DMS53 treated with DMSO at 0.1 percent for 48 hours (cell line): ENCODE measurements at regions not wholly inside any gene's neighbourhood (a gene's known extent, or its start where the extent isn't known, plus 50 kb on each side); places are given as distances from the start of the nearest gene placed in this dataset.

ENCODE experiments used
- DNase-seq: peaks from one replicate; lab custom pipeline; 2025; ENCODE audit not compliant: unreplicated experiment; lab: John Stamatoyannopoulos, UW

- DNase-seq, result no peak
Observed at GRCh38 chr20:55614220-55614757, 391.0 kb downstream of the CBLN4 start.

GRCh38 chr20:55610756-55611155 lies 394.6 kb downstream of the CBLN4 start:
- DNase-seq, result no peak

- DNase-seq, result no peak
Observed at GRCh38 chr20:55605594-55605993, 399.7 kb downstream of the CBLN4 start.

GRCh38 chr20:55597526-55597925 lies 407.8 kb downstream of the CBLN4 start:
- DNase-seq, result no peak

- no peak for DNase-seq
Observed at GRCh38 chr20:55596431-55596830, 408.9 kb downstream of the CBLN4 start.

- DNase-seq, result no peak
Observed at GRCh38 chr20:55592866-55593265, 412.5 kb downstream of the CBLN4 start.

GRCh38 chr20:55586610-55587009 lies 418.7 kb downstream of the CBLN4 start:
- DNase-seq, result no peak

- no peak for DNase-seq
Observed at GRCh38 chr20:55584964-55585363, 420.4 kb downstream of the CBLN4 start.

GRCh38 chr20:55584307-55584706 lies 421.0 kb downstream of the CBLN4 start:
- DNase-seq, result no peak

- no peak for DNase-seq
Observed at GRCh38 chr20:55583036-55583435, 422.3 kb downstream of the CBLN4 start.

- no peak for DNase-seq
Observed at GRCh38 chr20:55582498-55582897, 422.8 kb downstream of the CBLN4 start.

- no peak for DNase-seq
Observed at GRCh38 chr20:55581519-55581918, 423.8 kb downstream of the CBLN4 start.

- no peak for DNase-seq
Observed at GRCh38 chr20:55580475-55580874, 424.8 kb downstream of the CBLN4 start.

- no peak for DNase-seq
Observed at GRCh38 chr20:55579802-55580201, 425.5 kb downstream of the CBLN4 start.

- no peak for DNase-seq
Observed at GRCh38 chr20:55576981-55577380, 428.3 kb downstream of the CBLN4 start.

- DNase-seq, result no peak
Observed at GRCh38 chr20:55569084-55569483, 436.2 kb downstream of the CBLN4 start.

GRCh38 chr20:55567826-55568225 lies 437.5 kb downstream of the CBLN4 start:
- DNase-seq, result no peak

GRCh38 chr20:55565096-55565773 lies 440.1 kb downstream of the CBLN4 start:
- DNase-seq, result no peak

GRCh38 chr20:55561259-55561658 lies 444.1 kb downstream of the CBLN4 start:
- DNase-seq, result no peak

- DNase-seq, result no peak
Observed at GRCh38 chr20:55557191-55557590, 448.1 kb downstream of the CBLN4 start.

GRCh38 chr20:55555075-55555650 lies 450.2 kb downstream of the CBLN4 start:
- no peak for DNase-seq

- DNase-seq, result no peak
Observed at GRCh38 chr20:55544638-55545037, 460.7 kb downstream of the CBLN4 start.

GRCh38 chr20:55540486-55540885 lies 464.8 kb downstream of the CBLN4 start:
- DNase-seq, result no peak
